HepG2 (cell line): ENCODE measurements at regions not wholly inside any gene's neighbourhood (a gene's known extent, or its start where the extent isn't known, plus 50 kb on each side); places are given as distances from the start of the nearest gene placed in this dataset.

Experiments
- ASH2L ChIP-seq: fragments of 300-600, 200-600 bp; sonication (generic); IDR thresholded peaks from 2 replicates; pipeline ENCODE4 v1.7.0; 2017; ENCODE audit warnings: low read depth, mild to moderate bottlenecking, moderate library complexity, mixed read lengths, low read length; ENCODE audit not compliant: insufficient read length
- BRD4 ChIP-seq: sonication (generic); formaldehyde crosslinking; IDR thresholded peaks from 2 replicates; pipeline ENCODE4 v1.4.0; 2020; ENCODE audit warnings: missing genetic modification reagents
- ELF1 ChIP-seq: sonication (generic); formaldehyde crosslinking; IDR thresholded peaks from 2 replicates; pipeline ENCODE4 v1.4.0; 2020; ENCODE audit warnings: missing genetic modification reagents
- FOXK2 ChIP-seq: fragments of 450-650 bp; IDR thresholded peaks from 2 replicates; pipeline ENCODE4 v1.6.1; 2016
- HNRNPL ChIP-seq: fragments of 200-400 bp; formaldehyde crosslinking; IDR thresholded peaks from 2 replicates; pipeline ENCODE4 v1.6.1; 2017; ENCODE audit warnings: mild to moderate bottlenecking, low read depth, low read length
- KDM5B ChIP-seq: sonication (generic); formaldehyde crosslinking; IDR thresholded peaks from 2 replicates; pipeline ENCODE4 v1.4.0; 2020; ENCODE audit warnings: missing genetic modification reagents, mild to moderate bottlenecking, borderline replicate concordance
- NR1H2 ChIP-seq: sonication (generic); formaldehyde crosslinking; IDR thresholded peaks from 2 replicates; pipeline ENCODE4 v1.8.1; 2022; ENCODE audit warnings: low read depth, missing genetic modification reagents, borderline replicate concordance
- PHB2 ChIP-seq: fragments of 450-650 bp; IDR thresholded peaks from 2 replicates; pipeline ENCODE4 v1.6.1; 2018; ENCODE audit not compliant: partially characterized antibody
- RXRA ChIP-seq: sonication (generic); formaldehyde crosslinking; IDR thresholded peaks from 2 replicates; pipeline ENCODE4 v1.5.1; 2020; ENCODE audit warnings: missing genetic modification reagents
- SKI ChIP-seq: fragments of 450-650 bp; IDR thresholded peaks from one replicate; pipeline ENCODE4 v1.6.1; 2018; ENCODE audit warnings: mild to moderate bottlenecking; ENCODE audit not compliant: partially characterized antibody
- TBP ChIP-seq: sonication (generic); formaldehyde crosslinking; IDR thresholded peaks from 2 replicates; pipeline ENCODE4 v1.5.0; 2020; ENCODE audit warnings: missing genetic modification reagents
- TRIM22 ChIP-seq: fragments of 450-650 bp; IDR thresholded peaks from 2 replicates; pipeline ENCODE4 v1.6.1; 2017
- ZFX ChIP-seq: sonication (generic); formaldehyde crosslinking; IDR thresholded peaks from 2 replicates; pipeline ENCODE4 v1.4.0; 2020; ENCODE audit warnings: mild to moderate bottlenecking, low read depth, missing genetic modification reagents, moderate library complexity
- ZNF121 ChIP-seq: sonication (generic); formaldehyde crosslinking; IDR thresholded peaks from 2 replicates; pipeline ENCODE4 v1.5.0; 2020; ENCODE audit warnings: mild to moderate bottlenecking, missing genetic modification reagents
- ZNF17 ChIP-seq: sonication (generic); formaldehyde crosslinking; IDR thresholded peaks from 2 replicates; pipeline ENCODE4 v1.5.0; 2020; ENCODE audit warnings: mild to moderate bottlenecking, missing genetic modification reagents
- ZNF251 ChIP-seq: sonication (generic); formaldehyde crosslinking; IDR thresholded peaks from 2 replicates; pipeline ENCODE4 v1.9.0; 2021; ENCODE audit warnings: mild to moderate bottlenecking, missing genetic modification reagents
- ZNF335 ChIP-seq: sonication (generic); formaldehyde crosslinking; IDR thresholded peaks from 2 replicates; pipeline ENCODE4 v1.4.0; 2020; ENCODE audit warnings: missing genetic modification reagents
- ZNF446 ChIP-seq: sonication (generic); formaldehyde crosslinking; IDR thresholded peaks from 2 replicates; pipeline ENCODE4 v1.5.0; 2020; ENCODE audit warnings: mild to moderate bottlenecking, missing genetic modification reagents
- ZNF549 ChIP-seq: sonication (generic); formaldehyde crosslinking; IDR thresholded peaks from 2 replicates; pipeline ENCODE4 v1.5.0; 2020; ENCODE audit warnings: missing genetic modification reagents
- TF ChIP-seq, protein P1 (sequence below): sonication (generic); formaldehyde crosslinking; IDR thresholded peaks from 2 replicates; pipeline ENCODE4 v1.4.0; 2020; ENCODE audit warnings: missing genetic modification reagents, borderline replicate concordance
- TF ChIP-seq, protein P2 (sequence below): sonication (generic); formaldehyde crosslinking; IDR thresholded peaks from 2 replicates; pipeline ENCODE4 v1.5.1; 2020; ENCODE audit warnings: mild to moderate bottlenecking, missing genetic modification reagents, moderate library complexity
- TF ChIP-seq, protein P3 (sequence below): sonication (generic); formaldehyde crosslinking; IDR thresholded peaks from 2 replicates; pipeline ENCODE4 v1.4.0; 2020; ENCODE audit warnings: mild to moderate bottlenecking, missing genetic modification reagents

DNA sequence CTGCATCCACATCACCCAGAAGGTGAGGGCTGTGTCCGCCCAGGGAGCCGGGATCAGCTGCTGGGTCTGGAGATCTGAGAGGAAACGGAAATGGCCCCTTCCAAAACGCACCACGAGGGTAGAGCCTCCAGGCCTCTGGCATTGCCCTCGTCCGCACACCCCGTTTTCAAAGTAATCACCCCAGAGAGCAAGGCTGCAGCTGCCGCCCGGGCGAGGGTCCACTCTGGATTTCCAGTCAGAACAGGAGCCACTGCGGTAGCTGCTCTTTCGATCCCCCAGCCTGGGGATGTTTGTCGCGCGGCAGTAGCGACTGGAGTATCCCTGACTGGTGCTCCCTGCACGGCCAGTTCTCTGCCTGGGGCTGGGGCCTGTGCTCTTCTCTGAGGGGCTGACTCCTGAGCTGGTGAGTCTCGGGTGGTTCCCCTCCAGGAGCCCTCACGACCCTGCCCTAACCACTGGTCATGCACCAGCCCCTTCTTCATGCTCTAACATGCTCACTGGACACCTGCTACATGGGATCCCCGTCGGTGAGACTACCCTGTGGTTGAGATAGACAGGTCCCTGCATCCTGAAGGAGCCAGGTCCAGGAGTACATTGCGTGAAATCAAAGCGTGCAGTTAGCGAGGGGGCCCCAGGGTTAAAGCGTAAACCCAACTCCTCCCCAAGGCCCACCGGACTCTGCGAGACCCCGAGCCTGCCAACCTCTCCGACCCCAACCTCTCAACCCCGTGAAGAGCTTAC, 99.2 kb downstream of the FOXL3 start (continued):
- TF ChIP-seq RXRA (CRISPR knock-in tag) (no peak), BRD4 (no peak), ZNF549 (CRISPR knock-in tag) (no peak), NR1H2 (no peak), PHB2 (no peak), ZNF17 (CRISPR knock-in tag) (no peak), ZNF121 (no peak), ZNF335 (CRISPR knock-in tag) (no peak), SKI (no peak), HNRNPL (no peak), ELF1 (no peak), FOXK2 (no peak), ASH2L (no peak), TRIM22 (no peak), TBP (no peak), ZFX (CRISPR knock-in tag) (0 out of 2 replicates have a peak, but pooled peaks have one; percentile 10), ZNF446 (CRISPR knock-in tag) (no peak), KDM5B (CRISPR knock-in tag) (no peak), ZNF251 (CRISPR knock-in tag) (no peak)
- TF ChIP-seq, protein P1, sequence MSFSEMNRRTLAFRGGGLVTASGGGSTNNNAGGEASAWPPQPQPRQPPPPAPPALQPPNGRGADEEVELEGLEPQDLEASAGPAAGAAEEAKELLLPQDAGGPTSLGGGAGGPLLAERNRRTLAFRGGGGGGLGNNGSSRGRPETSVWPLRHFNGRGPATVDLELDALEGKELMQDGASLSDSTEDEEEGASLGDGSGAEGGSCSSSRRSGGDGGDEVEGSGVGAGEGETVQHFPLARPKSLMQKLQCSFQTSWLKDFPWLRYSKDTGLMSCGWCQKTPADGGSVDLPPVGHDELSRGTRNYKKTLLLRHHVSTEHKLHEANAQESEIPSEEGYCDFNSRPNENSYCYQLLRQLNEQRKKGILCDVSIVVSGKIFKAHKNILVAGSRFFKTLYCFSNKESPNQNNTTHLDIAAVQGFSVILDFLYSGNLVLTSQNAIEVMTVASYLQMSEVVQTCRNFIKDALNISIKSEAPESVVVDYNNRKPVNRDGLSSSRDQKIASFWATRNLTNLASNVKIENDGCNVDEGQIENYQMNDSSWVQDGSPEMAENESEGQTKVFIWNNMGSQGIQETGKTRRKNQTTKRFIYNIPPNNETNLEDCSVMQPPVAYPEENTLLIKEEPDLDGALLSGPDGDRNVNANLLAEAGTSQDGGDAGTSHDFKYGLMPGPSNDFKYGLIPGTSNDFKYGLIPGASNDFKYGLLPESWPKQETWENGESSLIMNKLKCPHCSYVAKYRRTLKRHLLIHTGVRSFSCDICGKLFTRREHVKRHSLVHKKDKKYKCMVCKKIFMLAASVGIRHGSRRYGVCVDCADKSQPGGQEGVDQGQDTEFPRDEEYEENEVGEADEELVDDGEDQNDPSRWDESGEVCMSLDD, result no peak
- TF ChIP-seq, protein P2, sequence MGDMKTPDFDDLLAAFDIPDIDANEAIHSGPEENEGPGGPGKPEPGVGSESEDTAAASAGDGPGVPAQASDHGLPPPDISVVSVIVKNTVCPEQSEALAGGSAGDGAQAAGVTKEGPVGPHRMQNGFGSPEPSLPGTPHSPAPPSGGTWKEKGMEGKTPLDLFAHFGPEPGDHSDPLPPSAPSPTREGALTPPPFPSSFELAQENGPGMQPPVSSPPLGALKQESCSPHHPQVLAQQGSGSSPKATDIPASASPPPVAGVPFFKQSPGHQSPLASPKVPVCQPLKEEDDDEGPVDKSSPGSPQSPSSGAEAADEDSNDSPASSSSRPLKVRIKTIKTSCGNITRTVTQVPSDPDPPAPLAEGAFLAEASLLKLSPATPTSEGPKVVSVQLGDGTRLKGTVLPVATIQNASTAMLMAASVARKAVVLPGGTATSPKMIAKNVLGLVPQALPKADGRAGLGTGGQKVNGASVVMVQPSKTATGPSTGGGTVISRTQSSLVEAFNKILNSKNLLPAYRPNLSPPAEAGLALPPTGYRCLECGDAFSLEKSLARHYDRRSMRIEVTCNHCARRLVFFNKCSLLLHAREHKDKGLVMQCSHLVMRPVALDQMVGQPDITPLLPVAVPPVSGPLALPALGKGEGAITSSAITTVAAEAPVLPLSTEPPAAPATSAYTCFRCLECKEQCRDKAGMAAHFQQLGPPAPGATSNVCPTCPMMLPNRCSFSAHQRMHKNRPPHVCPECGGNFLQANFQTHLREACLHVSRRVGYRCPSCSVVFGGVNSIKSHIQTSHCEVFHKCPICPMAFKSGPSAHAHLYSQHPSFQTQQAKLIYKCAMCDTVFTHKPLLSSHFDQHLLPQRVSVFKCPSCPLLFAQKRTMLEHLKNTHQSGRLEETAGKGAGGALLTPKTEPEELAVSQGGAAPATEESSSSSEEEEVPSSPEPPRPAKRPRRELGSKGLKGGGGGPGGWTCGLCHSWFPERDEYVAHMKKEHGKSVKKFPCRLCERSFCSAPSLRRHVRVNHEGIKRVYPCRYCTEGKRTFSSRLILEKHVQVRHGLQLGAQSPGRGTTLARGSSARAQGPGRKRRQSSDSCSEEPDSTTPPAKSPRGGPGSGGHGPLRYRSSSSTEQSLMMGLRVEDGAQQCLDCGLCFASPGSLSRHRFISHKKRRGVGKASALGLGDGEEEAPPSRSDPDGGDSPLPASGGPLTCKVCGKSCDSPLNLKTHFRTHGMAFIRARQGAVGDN (CRISPR knock-in tag), result peak; percentile 4; the same call in 1 of the 2 replicates
- TF ChIP-seq, protein P3, sequence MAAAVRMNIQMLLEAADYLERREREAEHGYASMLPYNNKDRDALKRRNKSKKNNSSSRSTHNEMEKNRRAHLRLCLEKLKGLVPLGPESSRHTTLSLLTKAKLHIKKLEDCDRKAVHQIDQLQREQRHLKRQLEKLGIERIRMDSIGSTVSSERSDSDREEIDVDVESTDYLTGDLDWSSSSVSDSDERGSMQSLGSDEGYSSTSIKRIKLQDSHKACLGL (CRISPR knock-in tag), result no peak
